ENCODE measurements at regions not wholly inside any gene's neighbourhood (a gene's known extent, or its start where the extent isn't known, plus 50 kb on each side); places are given as distances from the start of the nearest gene placed in this dataset.

GRCh38 chr13:21872795-21873194 lies 201.9 kb downstream of the FGF9 start:
- CTCF ChIA-PET (ENCODE audit: low intra/inter-chr PET ratio) = no interaction called here
- Histone ChIP-seq H3K4me3 (no peak overlapping the region), H3K27ac (ENCODE audit: extremely low read depth, low read depth, low read length) (no peak overlapping the region), H3K4me1 (replicated peaks in 1 of 2; ENCODE audit: control insufficient read depth in 2 of 2, insufficient read depth in 2 of 2, low read length in 2 of 2) (no peaks in the 10 kb centered on the region), H3K36me3 (ENCODE audit: control insufficient read depth, insufficient read depth, low read length) (no peaks in the 10 kb centered on the region), H3K9me1 (ENCODE audit: control insufficient read depth, insufficient read depth, low read length) (no peaks in the 10 kb centered on the region), H3K79me2 (ENCODE audit: control insufficient read depth, insufficient read depth, low read length) (no peaks in the 10 kb centered on the region), H3K9me3 (replicated peaks; ENCODE audit: control insufficient read depth, insufficient read depth, low read depth, low read length) (no peaks in the 10 kb centered on the region), H3K27me3 (ENCODE audit: control insufficient read depth in 2 of 2, insufficient read depth in 2 of 2, low read length in 2 of 2) (no peaks in the 10 kb centered on the region; a peak in 1 of 5 replicates), H4K20me1 (replicated peaks; ENCODE audit: control insufficient read depth, insufficient read depth, low read length) (no peaks in the 10 kb centered on the region), H3K4me2 (ENCODE audit: insufficient read depth, low read length) (no peak overlapping the region), H3K9ac (ENCODE audit: insufficient read depth in 1 of 2, low read depth in 2 of 2, low read length in 2 of 2) (no peak overlapping the region), H2AFZ (ENCODE audit: low read depth, low read length) (no peak overlapping the region)
- 0% methylated on average over 5 of the region's 5 CpGs for WGBS (ENCODE audit: insufficient coverage, low coverage, missing lambda C conversion rate)
- no TSS peak for BruUV-seq (replicated peaks)
- intact Hi-C loops (cut with micrococcal nuclease) (no loop called here), in situ Hi-C loops (cut with MboI) (no loop called here)
- POLR2A ChIA-PET = no interaction called here
- no peak for DNase-seq (ENCODE audit: extremely low read depth in 1 of 4, low spot score in 3 of 4)
- ATAC-seq = no peak
- TF ChIP-seq RNF2 (IDR thresholded peaks at IDR 0.05) (no peak), ZNF431 (CRISPR knock-in tag; IDR thresholded peaks at IDR 0.05) (no peak), ZNF316 (IDR thresholded peaks at IDR 0.05) (no peak), DPF2 (IDR thresholded peaks at IDR 0.05) (no peak), GABPB2 (CRISPR knock-in tag; conservative IDR thresholded peaks at IDR 0.05) (no peak), HBP1 (CRISPR knock-in tag; IDR thresholded peaks at IDR 0.05) (no peak), TAF7 (tag; IDR thresholded peaks at IDR 0.05) (no peak), BACH1 (tag; IDR thresholded peaks at IDR 0.05) (no peak), RBFOX2 (IDR thresholded peaks at IDR 0.05; ENCODE audit: low read depth, low read length) (no peak), MAFG (tag; conservative IDR thresholded peaks at IDR 0.05) (no peak), LCOR (CRISPR knock-in tag; IDR thresholded peaks at IDR 0.05) (no peak), ZC3H11A (IDR thresholded peaks at IDR 0.05; ENCODE audit: low read depth, low read length) (no peak)
- FAIRE-seq = no peak
